NCI-H146 (cell line): ENCODE measurements at regions not wholly inside any gene's neighbourhood (a gene's known extent, or its start where the extent isn't known, plus 50 kb on each side); places are given as distances from the start of the nearest gene placed in this dataset.
"Not testable (repeated sequence)": the region's sequence is repeated elsewhere in the genome, so short reads cannot be mapped to it uniquely, and the experiment has no call there.

Experiments
- DNase-seq: peaks from one replicate; lab custom pipeline; 2025; lab: John Stamatoyannopoulos, UW

GRCh38 chr3:170814822-170815221 lies 55.2 kb downstream of the RPL22L1 start:
- DNase-seq: no peak

GRCh38 chr3:170813266-170813665 lies 56.7 kb downstream of the RPL22L1 start:
- DNase-seq: no peak

DNA sequence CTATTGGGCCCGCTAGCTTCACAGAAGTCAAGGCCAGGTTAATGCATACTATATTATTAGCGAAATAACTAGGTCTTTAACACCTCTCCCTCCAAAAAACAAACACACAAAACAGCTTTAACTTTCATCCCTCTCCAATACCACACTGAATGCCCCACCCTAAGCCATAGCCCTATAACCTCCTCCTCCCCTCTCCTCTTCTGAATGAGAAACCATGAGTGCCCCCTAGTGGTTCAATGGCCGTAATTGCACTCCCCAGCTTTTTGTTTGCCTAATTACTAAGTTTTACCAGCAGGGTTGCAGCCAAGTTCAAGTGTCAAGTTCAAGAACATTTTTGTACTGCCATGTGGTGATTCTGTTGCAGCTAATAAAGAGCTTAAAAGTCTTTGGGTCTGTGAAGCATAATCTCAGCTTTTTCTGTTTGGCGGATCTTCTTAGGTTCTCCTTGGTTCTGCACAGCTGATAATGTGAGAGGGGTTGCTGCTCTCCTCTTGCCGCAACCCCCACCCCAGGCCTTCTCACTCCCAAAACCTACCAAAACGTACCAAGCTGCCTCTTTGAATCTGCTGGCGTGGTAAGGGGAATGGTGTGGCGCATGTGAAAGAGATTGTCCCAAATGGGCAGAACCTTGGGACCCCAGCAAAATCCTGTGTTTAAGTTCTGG lies 57.9 kb downstream of the RPL22L1 start:
- peak; percentile 78 for DNase-seq

DNA sequence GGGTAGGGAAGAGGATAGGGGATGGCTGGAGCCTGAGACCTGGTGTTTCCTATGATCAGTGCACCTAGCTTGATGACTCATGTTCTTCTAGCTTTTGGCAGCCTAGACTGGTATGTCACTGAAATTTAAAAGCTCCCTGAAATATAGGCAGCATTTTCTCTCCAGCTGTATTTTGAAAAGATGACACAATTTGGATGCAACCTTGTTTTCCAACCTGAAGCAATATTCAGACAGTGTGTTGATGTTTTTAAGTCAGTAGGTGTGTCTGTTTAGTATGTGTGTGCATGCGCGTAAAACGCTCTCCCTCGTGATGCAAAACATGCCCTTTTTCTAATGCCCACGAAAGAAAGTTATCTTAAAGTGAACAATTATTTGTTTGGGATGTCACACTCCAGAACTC lies 58.5 kb downstream of the RPL22L1 start:
- no peak for DNase-seq

DNA sequence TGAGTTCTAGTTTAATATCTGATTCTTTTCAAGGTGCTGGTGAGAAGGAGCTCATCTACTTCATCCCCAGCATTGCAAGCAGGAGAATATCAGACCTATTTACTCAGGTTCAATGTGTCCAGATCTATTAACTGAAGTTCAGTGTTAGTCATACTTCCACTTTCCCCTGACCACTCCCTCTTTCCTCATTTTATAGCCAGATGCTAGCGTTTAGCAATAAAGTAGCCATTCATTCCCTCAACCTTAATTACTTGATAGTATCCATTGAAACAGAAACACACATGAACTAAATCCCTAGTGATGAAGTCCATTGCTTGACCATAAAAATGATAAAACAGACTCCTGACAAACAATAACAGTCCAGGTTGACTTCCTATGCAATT lies 60.0 kb downstream of the RPL22L1 start:
- DNase-seq: no peak

DNA sequence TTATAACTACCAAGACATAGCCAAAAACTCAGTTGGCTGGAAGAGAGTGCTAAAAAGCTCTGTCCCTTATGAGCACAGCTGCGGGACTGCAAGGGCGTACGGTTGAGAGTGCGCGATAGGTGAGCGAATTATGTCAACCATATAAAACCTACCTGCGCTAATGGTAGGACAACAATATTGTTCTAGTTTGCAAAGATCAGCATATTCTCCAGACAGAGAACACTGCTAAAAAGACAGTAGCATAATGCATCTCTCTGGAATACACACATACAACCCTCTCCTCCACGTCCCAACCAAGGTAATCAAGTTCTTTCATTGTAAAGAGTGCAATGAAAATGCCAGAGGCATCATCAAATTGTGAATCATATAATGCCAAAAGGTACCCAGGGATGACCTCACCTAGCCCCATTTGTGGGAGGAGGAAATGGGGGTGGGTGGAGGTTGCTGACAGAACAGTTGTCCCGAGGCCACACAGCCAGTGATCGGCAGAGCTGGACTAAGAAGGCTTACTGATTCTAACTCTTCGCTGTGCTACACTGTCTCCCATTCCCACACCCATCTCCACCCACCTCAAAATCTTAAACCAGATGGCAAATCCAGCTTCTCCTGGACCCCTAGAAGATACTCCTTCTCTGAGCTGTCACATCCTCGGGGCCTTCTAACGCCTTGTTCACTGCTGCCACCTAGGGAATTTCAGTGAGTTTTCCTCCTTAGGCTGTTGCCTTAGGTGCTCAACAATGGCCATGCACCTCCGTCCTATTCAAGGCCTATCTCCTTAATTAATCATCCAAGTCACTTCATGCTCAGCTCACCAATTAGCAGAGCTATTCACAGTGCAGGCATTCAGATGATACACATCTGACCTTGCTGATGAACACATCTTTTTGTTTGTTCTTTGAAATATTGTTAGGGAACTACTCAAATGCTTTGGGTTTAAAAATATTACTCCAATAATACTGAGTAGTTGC lies 60.7 kb downstream of the RPL22L1 start:
- DNase-seq: peak; percentile 63

- no peak for DNase-seq
Observed at GRCh38 chr3:170808041-170808440, 62.0 kb downstream of the RPL22L1 start.

DNA sequence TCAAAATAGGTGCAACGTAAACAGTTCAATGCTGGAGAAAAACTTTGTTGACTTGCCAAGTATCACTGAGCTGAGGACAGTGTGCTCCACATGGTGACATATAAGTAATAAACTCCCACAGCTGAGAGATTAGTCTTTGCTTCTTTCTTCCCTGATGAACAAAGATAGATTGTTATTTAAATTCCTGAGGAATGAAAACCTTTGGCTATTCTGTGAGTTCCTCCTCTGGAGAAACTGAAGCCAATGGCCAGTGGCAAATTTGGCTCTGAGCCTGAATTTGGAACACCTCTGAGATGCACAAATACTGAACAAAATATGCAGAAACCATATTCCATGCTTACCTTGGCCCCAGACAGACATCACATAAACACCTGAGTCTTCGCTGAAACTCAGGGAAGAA lies 63.3 kb downstream of the RPL22L1 start:
- no peak for DNase-seq

DNA sequence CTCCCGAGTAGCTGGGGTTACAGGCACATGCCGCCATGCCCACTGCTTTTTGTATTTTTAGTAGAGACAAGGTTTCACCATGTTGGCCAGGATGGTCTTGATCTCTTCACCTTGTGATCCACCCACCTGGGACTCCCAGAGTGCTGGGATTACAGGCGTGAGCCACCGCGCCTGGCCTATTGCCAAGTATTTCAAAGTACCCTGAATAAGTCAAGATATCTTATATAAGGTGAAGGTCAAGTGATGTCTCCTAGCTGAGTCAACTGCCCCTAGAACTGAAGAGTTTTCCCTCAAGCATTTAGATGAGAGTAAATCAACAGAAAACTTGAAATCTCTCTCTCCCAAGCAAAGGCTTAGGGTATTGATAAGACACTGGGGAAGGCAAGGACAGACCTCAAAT lies 63.9 kb downstream of the RPL22L1 start:
- no peak for DNase-seq

GRCh38 chr3:170805296-170805695 lies 64.7 kb downstream of the RPL22L1 start:
- not testable (repeated sequence) for DNase-seq

DNA sequence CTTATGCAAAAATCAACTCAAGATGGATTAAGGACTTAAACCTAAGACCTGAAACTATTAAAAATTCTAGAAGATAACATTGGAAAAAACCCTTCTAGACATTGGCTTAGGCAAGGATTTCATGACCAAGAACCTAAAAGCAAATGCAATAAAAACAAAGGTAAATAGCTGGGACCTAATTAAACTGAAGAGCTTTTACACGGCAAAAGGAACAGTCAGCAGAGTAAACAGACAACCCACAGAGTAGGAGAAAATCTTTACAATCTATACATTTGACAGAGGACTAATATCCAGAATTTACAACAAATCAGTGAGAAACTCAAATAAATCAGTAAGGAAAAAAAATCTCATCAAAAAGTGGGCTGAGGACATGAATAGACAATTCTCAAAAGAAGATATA lies 65.4 kb downstream of the RPL22L1 start:
- not testable (repeated sequence) for DNase-seq

GRCh38 chr3:170804078-170804477 lies 65.9 kb downstream of the RPL22L1 start:
- DNase-seq: no peak

GRCh38 chr3:170802164-170803151 lies 67.5 kb downstream of the RPL22L1 start:
- DNase-seq: no peak

DNA sequence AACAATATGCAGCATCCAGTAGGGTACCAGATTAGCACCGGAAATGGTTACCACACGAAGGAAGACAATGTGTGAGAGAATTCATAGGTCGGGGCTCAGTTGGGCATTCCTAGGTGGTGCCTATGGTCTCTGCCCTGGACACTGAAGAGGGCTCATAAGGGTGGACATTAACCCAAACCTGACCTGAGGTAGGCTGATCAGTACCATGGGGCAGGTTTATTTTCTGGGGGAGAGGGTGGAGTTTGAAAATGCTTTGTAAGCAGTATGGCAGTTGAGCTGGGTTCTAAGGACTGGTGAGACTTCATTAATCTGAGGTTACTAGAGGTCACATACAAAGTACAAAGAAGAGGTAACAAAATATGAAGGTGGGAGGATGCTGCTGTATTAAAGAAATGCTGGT lies 68.4 kb downstream of the RPL22L1 start:
- DNase-seq: no peak

DNA sequence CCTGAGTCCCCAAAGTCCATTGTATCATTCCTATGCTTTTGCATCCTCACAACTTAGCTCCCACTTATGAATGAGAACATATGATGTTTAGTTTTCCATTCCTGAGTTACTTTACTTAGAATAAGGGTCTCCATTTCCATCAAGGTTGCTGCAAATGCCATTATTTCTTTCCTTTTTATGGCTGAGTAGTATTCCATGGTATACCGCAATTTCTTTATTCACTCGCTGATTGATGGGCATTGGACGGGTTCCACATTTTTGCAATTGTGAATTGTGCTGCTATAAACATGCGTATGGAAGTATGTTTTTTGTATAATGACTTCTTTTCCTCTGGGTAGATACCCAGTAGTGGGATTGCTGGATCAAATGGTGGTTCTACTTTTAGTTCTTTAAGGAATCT lies 69.7 kb downstream of the RPL22L1 start:
- not testable (repeated sequence) for DNase-seq

- DNase-seq: no peak
Observed at GRCh38 chr3:170799009-170799408, 71.0 kb downstream of the RPL22L1 start.

DNA sequence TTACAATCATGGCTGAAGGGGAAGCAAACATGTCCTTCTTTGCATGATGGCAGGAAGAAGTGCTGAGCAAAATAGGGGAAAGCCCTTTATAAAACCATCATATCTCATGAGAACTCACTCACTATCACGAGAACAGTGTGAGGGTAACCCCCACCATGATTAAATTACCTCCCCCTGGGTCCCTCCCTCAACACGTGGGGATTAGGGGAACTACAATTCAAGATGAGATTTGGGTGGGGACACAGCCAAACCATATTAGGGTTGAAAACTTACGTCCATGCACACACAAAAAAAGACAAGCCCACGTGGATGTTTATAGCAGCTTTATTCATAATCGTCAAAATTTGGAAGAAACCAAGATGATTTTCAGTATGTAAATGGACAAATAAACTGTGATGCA lies 72.3 kb downstream of the RPL22L1 start:
- no peak for DNase-seq

- no peak for DNase-seq
Observed at GRCh38 chr3:170792471-170792870, 77.5 kb downstream of the RPL22L1 start.

DNA sequence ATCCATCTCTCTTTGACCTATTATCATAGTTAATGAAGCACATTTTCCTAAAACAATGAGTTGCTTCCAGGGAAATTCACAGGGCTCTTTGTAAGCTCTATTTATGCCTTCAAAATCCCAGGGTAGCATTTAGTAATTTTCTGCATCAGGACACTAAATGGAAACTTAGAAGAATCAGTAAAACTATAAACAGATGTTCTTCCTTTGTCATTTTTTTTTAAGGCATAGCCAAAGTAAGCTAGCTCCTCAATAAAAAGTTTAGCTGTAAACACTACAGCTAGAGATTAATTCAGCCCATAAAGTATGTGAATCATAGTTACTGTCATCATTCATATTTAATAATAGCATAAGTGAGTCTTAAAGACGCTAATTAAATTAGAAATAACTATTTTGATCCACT lies 79.3 kb downstream of the RPL22L1 start:
- DNase-seq: no peak

- DNase-seq: no peak
Observed at GRCh38 chr3:170787464-170787863, 82.5 kb downstream of the RPL22L1 start.

GRCh38 chr3:170785454-170785853 lies 84.5 kb downstream of the RPL22L1 start:
- no peak for DNase-seq

DNA sequence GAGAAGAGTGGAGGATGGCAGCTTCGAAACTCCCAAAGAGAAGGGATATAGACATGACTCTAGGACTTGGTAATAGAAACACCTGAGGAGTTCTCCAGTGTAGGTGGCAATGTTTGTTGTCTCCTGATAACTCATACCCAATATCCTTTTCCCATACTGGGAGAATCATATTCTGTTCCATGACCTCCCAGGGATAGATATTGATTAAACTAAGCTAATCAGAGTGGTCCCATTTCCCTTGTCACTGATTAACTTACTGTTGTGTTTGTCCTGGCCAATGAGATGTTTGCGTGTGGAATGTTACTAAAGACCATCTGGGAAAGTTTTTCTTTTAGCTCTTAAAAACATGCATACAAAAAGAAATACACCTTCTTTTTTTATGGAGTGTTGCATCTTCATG lies 85.6 kb downstream of the RPL22L1 start:
- DNase-seq: no peak
